ENCODE measurements at regions not wholly inside any gene's neighbourhood (a gene's known extent, or its start where the extent isn't known, plus 50 kb on each side); places are given as distances from the start of the nearest gene placed in this dataset.

DNA sequence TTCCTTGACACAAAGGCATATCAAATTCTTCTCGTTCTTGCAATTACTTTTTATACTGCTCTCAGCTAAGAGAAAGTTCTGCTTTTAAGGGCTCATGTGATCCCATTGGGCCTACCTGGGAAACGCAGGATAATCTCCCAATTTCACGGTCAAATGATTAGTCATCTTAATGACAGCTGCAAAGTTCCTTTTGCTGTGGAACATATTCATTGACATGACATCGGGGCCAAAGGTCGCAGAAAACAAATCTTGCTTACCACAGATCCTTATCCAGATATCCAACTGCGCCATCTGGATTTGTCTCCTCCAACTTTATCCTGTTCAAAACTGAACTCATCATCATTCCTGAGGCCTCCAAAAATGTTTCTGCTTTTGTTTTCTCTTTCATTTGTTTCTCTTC is 1085.6 kb upstream of the WWC1 start:
- Histone ChIP-seq H3K27me3 (ENCODE audit: low read length) (no peaks in the 10 kb centered on the region), H3K27ac (ENCODE audit: low read depth, low read length) (no peak overlapping the region), H3K9me2 (replicated peaks; ENCODE audit: insufficient read depth, low read length) (no peaks in the 10 kb centered on the region), H3K9ac (ENCODE audit: low read length) (no peak overlapping the region), H3K36me3 (ENCODE audit: low read length) (no peaks in the 10 kb centered on the region), H4K20me1 (ENCODE audit: low read depth, low read length) (no peaks in the 10 kb centered on the region), H2AFZ (ENCODE audit: low read depth, low read length, severe bottlenecking) (no peak overlapping the region), H3K4me2 (ENCODE audit: low read depth, low read length, poor library complexity, severe bottlenecking) (no peak overlapping the region), H3K4me3 (ENCODE audit: insufficient read depth, low read length, poor library complexity, severe bottlenecking) (no peak overlapping the region), H3F3A (ENCODE audit: insufficient read depth) (no peaks in the 10 kb centered on the region), H3K9me3 (ENCODE audit: insufficient read depth, low read length) (no peaks in the 10 kb centered on the region), H3K79me2 (ENCODE audit: insufficient read depth, low read length) (no peaks in the 10 kb centered on the region)
- TF ChIP-seq EZH2phosphoT487 (conservative IDR thresholded peaks at IDR 0.05; ENCODE audit: low read length) = no peak
- TF ChIP-seq, protein P1, sequence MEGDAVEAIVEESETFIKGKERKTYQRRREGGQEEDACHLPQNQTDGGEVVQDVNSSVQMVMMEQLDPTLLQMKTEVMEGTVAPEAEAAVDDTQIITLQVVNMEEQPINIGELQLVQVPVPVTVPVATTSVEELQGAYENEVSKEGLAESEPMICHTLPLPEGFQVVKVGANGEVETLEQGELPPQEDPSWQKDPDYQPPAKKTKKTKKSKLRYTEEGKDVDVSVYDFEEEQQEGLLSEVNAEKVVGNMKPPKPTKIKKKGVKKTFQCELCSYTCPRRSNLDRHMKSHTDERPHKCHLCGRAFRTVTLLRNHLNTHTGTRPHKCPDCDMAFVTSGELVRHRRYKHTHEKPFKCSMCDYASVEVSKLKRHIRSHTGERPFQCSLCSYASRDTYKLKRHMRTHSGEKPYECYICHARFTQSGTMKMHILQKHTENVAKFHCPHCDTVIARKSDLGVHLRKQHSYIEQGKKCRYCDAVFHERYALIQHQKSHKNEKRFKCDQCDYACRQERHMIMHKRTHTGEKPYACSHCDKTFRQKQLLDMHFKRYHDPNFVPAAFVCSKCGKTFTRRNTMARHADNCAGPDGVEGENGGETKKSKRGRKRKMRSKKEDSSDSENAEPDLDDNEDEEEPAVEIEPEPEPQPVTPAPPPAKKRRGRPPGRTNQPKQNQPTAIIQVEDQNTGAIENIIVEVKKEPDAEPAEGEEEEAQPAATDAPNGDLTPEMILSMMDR (IDR thresholded peaks at IDR 0.05; ENCODE audit: insufficient read depth, low read length, poor library complexity, severe bottlenecking) = no peak

DNA sequence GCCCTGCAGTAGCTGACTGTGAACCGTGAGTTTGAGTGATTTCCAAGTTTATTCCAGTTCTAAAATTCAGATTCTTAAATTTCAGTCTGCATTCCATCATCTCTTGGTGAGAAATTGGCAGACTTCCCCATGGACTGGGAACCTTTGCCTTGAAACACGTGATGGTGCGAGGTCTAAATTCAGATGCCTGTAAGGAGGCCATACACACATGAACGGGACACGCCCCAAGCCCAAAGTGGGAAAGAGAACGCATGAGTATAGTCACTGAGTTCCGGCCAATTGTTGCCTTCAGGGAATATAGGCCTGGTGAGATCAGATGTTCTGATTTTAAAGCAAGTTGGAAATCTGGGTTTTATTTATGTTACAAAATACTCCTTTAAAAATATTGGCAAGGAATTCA is 1084.4 kb upstream of the WWC1 start:
- H3F3A ChIP-seq (ENCODE audit: insufficient read depth) = no peaks in the 10 kb centered on the region
- H3K9ac ChIP-seq (ENCODE audit: low read length) = no peak overlapping the region
- H3K27ac ChIP-seq (ENCODE audit: low read depth, low read length) = no peak overlapping the region
- no peak overlapping the region for H2AFZ ChIP-seq (ENCODE audit: low read depth, low read length, severe bottlenecking)
- H4K20me1 ChIP-seq (ENCODE audit: low read depth, low read length) = no peaks in the 10 kb centered on the region
- no peaks in the 10 kb centered on the region for H3K79me2 ChIP-seq (ENCODE audit: insufficient read depth, low read length)
- no peak for TF ChIP-seq EZH2phosphoT487 (conservative IDR thresholded peaks at IDR 0.05; ENCODE audit: low read length)
- TF ChIP-seq, protein P1 (IDR thresholded peaks at IDR 0.05; ENCODE audit: insufficient read depth, low read length, poor library complexity, severe bottlenecking) = no peak
- no peak overlapping the region for H3K4me3 ChIP-seq (ENCODE audit: insufficient read depth, low read length, poor library complexity, severe bottlenecking)
- H3K9me2 ChIP-seq (replicated peaks; ENCODE audit: insufficient read depth, low read length) = no peaks in the 10 kb centered on the region
- H3K27me3 ChIP-seq (ENCODE audit: low read length) = no peaks in the 10 kb centered on the region
- H3K4me2 ChIP-seq (ENCODE audit: low read depth, low read length, poor library complexity, severe bottlenecking) = no peak overlapping the region
- H3K9me3 ChIP-seq (ENCODE audit: insufficient read depth, low read length) = no peaks in the 10 kb centered on the region
- no peaks in the 10 kb centered on the region for H3K36me3 ChIP-seq (ENCODE audit: low read length)

DNA sequence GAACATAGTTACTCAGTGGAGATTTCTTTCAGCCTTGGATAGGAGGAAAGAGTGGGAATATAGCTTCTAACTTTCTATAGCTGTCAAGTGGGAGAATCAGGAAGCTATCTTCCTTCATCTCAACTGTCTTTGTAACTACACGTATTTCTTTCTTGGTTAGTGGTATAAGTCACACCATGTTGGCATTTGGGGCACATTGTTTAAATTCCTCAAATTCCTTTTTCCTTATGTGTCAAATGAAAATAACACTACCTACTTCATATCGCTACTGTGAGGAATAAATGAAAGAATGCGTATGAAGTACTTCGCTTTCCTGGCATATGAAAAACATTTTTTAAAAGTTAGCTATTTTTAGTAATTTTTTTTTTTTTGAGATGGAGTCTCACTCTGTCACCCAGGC is 1082.5 kb upstream of the WWC1 start:
- Histone ChIP-seq H3K4me2 (ENCODE audit: low read depth, low read length, poor library complexity, severe bottlenecking) (no peak overlapping the region), H2AFZ (ENCODE audit: low read depth, low read length, severe bottlenecking) (no peak overlapping the region), H3K36me3 (ENCODE audit: low read length) (no peaks in the 10 kb centered on the region), H3K9me2 (replicated peaks; ENCODE audit: insufficient read depth, low read length) (no peaks in the 10 kb centered on the region), H3K9ac (ENCODE audit: low read length) (no peak overlapping the region), H3K27ac (ENCODE audit: low read depth, low read length) (no peak overlapping the region), H3K9me3 (ENCODE audit: insufficient read depth, low read length) (no peaks in the 10 kb centered on the region), H3K27me3 (ENCODE audit: low read length) (no peaks in the 10 kb centered on the region), H4K20me1 (ENCODE audit: low read depth, low read length) (no peaks in the 10 kb centered on the region), H3F3A (ENCODE audit: insufficient read depth) (no peaks in the 10 kb centered on the region), H3K79me2 (ENCODE audit: insufficient read depth, low read length) (no peaks in the 10 kb centered on the region), H3K4me3 (ENCODE audit: insufficient read depth, low read length, poor library complexity, severe bottlenecking) (no peak overlapping the region)
- no peak for TF ChIP-seq EZH2phosphoT487 (conservative IDR thresholded peaks at IDR 0.05; ENCODE audit: low read length)
- TF ChIP-seq, protein P1 (IDR thresholded peaks at IDR 0.05; ENCODE audit: insufficient read depth, low read length, poor library complexity, severe bottlenecking) = no peak

All from SU-DHL-6 (cell line).